Endodermal cell (in vitro differentiated cells): ENCODE measurements at regions not wholly inside any gene's neighbourhood (a gene's known extent, or its start where the extent isn't known, plus 50 kb on each side); places are given as distances from the start of the nearest gene placed in this dataset.

Source experiments
- DNase-seq: peaks from one replicate; pipeline ENCODE4 v3.0.0-alpha.2; 2017
- H3K27ac ChIP-seq: 2 replicates; pipeline ENCODE4 v1.5.1; 2013; ENCODE audit warnings: mild to moderate bottlenecking, low read depth, low read length, moderate library complexity
- H3K27me3 ChIP-seq: 2 replicates; pipeline ENCODE4 v1.6.1; 2013; ENCODE audit warnings: mild to moderate bottlenecking, low read length, moderate library complexity; ENCODE audit not compliant: insufficient read depth, control insufficient read depth, poor library complexity, severe bottlenecking
- H3K36me3 ChIP-seq: 2 replicates; pipeline ENCODE4 v1.7.0; 2013; ENCODE audit warnings: mild to moderate bottlenecking, low read length, moderate library complexity; ENCODE audit not compliant: control insufficient read depth, insufficient read depth
- H3K4me1 ChIP-seq: one replicate; pipeline ENCODE4 v1.7.0; 2013; ENCODE audit warnings: low read length; ENCODE audit not compliant: control insufficient read depth, insufficient read depth
- H3K4me3 ChIP-seq: 2 replicates; pipeline ENCODE4 v1.5.1; 2013; ENCODE audit warnings: mild to moderate bottlenecking, low read length, moderate library complexity
- H3K9ac ChIP-seq: 2 replicates; pipeline ENCODE4 v1.6.1; 2013; ENCODE audit warnings: mild to moderate bottlenecking, low read length, moderate library complexity; ENCODE audit not compliant: poor library complexity, severe bottlenecking; ENCODE audit errors: extremely low read depth
- H3K9me3 ChIP-seq: 2 replicates; pipeline ENCODE4 v1.6.1; 2013; ENCODE audit warnings: mild to moderate bottlenecking, low read length, moderate library complexity; ENCODE audit not compliant: control insufficient read depth
- H3K27ac Mint-ChIP-seq: 2 replicates; pipeline ENCODE4 v1.8.0; 2020; ENCODE audit warnings: mixed read lengths
- H3K27me3 Mint-ChIP-seq: 2 replicates; pipeline ENCODE4 v1.8.0; 2021; ENCODE audit warnings: mild to moderate bottlenecking, mixed read lengths; ENCODE audit not compliant: insufficient read depth
- H3K36me3 Mint-ChIP-seq: 2 replicates; pipeline ENCODE4 v1.8.0; 2020; ENCODE audit warnings: low read depth, mixed read lengths
- H3K4me1 Mint-ChIP-seq: 2 replicates; pipeline ENCODE4 v1.8.0; 2020; ENCODE audit warnings: mixed read lengths
- H3K4me3 Mint-ChIP-seq: 2 replicates; pipeline ENCODE4 v1.8.0; 2020; ENCODE audit warnings: mild to moderate bottlenecking, moderate library complexity, mixed read lengths
- H3K9me3 Mint-ChIP-seq: 2 replicates; pipeline ENCODE4 v1.8.0; 2020; ENCODE audit warnings: mild to moderate bottlenecking, mixed read lengths
- CTCF ChIP-seq: fragments of 200-600 bp; sonication (generic); conservative IDR thresholded peaks from 2 replicates; pipeline ENCODE4 v1.5.0; 2021; ENCODE audit warnings: antibody characterized with exemption, mild to moderate bottlenecking
- WGBS, 2 experiments: methylation state at CpG; one replicate each; pipeline versions ENCODE4 v1.1.5 to v1.1.7; 2013; ENCODE audit warnings: missing lambda C conversion rate in 2 of 2, mixed read lengths in 1 of 2; ENCODE audit not compliant: insufficient coverage in 1 of 2, insufficient read length in 1 of 2; 5-methylcytosine and 5-hydroxymethylcytosine counted together

GRCh38 chr13:42658019-42658418 is 84.1 kb downstream of the TNFSF11 start:
- H3K4me3 ChIP-seq, result no peak overlapping the region
- H3K9me3 ChIP-seq, result no peaks in the 10 kb centered on the region
- H3K4me3 Mint-ChIP-seq, result no peak overlapping the region
- no peak overlapping the region for H3K27ac ChIP-seq
- H3K27ac Mint-ChIP-seq, result no peak overlapping the region
- no peaks in the 10 kb centered on the region for H3K9me3 Mint-ChIP-seq
- H3K36me3 Mint-ChIP-seq, result no peaks in the 10 kb centered on the region
- H3K36me3 ChIP-seq, result no peaks in the 10 kb centered on the region
- peaks cover 5% of the 10 kb centered on the region for H3K4me1 ChIP-seq
- WGBS, 2 experiments, result 92 to 100% methylated on average over 5 to 9 of the region's 9 CpGs
- no peak for DNase-seq
- H3K27me3 ChIP-seq, result peaks cover 23% of the 10 kb centered on the region
- TF ChIP-seq CTCF, result no peak
- H3K27me3 Mint-ChIP-seq, result peaks cover 29% of the 10 kb centered on the region
- peaks cover 26% of the 10 kb centered on the region for H3K4me1 Mint-ChIP-seq
- no peak overlapping the region for H3K9ac ChIP-seq

- Histone ChIP-seq H3K27me3 (peaks cover 18% of the 10 kb centered on the region), H3K4me1 (peaks cover 5% of the 10 kb centered on the region), H3K4me3 (no peak overlapping the region), H3K9me3 (peaks cover 6% of the 10 kb centered on the region), H3K9ac (no peak overlapping the region), H3K27ac (no peak overlapping the region), H3K36me3 (no peaks in the 10 kb centered on the region)
- Mint-ChIP-seq H3K36me3 (no peaks in the 10 kb centered on the region), H3K9me3 (peaks cover 5% of the 10 kb centered on the region), H3K4me3 (no peak overlapping the region), H3K27me3 (peaks cover 22% of the 10 kb centered on the region), H3K4me1 (peaks cover 23% of the 10 kb centered on the region), H3K27ac (no peak overlapping the region)
- TF ChIP-seq CTCF, result no peak
- WGBS, 2 experiments, result 97 to 100% methylated on average over 3 of the region's 5 CpGs
- DNase-seq, result no peak
Observed at GRCh38 chr13:42660333-42660965, 86.5 kb downstream of the TNFSF11 start.

DNA sequence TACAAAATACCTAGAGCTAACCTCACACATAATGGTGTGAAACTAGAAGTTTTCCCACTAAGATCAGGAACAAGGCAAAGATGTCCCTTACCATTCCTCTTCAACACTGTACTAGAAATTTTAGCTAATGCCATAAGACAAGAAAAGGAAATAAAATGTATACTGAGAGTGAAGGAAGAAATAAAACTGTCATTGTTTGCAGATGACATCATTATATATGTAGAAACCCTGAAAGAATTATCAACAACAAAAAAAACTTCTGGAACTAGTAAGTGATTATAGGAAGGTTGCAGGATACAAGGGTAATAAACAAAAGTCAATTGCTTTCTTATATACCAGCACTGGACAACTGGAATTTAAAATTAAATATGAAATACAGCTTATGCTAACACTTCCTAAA is 93.7 kb downstream of the TNFSF11 start:
- Mint-ChIP-seq H3K9me3 (peaks cover 15% of the 10 kb centered on the region), H3K4me3 (no peak overlapping the region), H3K27me3 (no peaks in the 10 kb centered on the region), H3K27ac (no peak overlapping the region), H3K4me1 (peaks cover 6% of the 10 kb centered on the region), H3K36me3 (no peaks in the 10 kb centered on the region)
- Histone ChIP-seq H3K9ac (no peak overlapping the region), H3K36me3 (no peaks in the 10 kb centered on the region), H3K9me3 (peaks cover 25% of the 10 kb centered on the region), H3K4me1 (no peaks in the 10 kb centered on the region), H3K4me3 (no peak overlapping the region), H3K27me3 (no peaks in the 10 kb centered on the region), H3K27ac (no peak overlapping the region)
- DNase-seq, result no peak
- no peak for TF ChIP-seq CTCF
